PC-3 (cell line): ENCODE measurements at regions not wholly inside any gene's neighbourhood (a gene's known extent, or its start where the extent isn't known, plus 50 kb on each side); places are given as distances from the start of the nearest gene placed in this dataset.

Experiments used
- ATAC-seq: fragments of 200-7000 bp; cut with Tn5 transposase; 2 replicates; pipeline ENCODE4 v1.9.1; 2020; ENCODE audit warnings: mild to moderate bottlenecking, moderate library complexity
- BruUV-seq: library from RNA; stranded (reverse); fragments of 400-500 nt; replicated peaks from 2 replicates; lab custom pipeline; 2021; lab: Mats Ljungman, UMichigan
- CTCF ChIA-PET: fragments of 300-600 bp; sonication (Branson Sonifier 250); formaldehyde crosslinking; loops from one replicate; lab custom pipeline; 2022; ENCODE audit warnings: antibody characterized with exemption; lab: Charles Lee
- POLR2A ChIA-PET: fragments of 300-600 bp; sonication (Branson Sonifier 250); formaldehyde crosslinking; loops from one replicate; lab custom pipeline; 2022; ENCODE audit warnings: antibody characterized with exemption; ENCODE audit not compliant: unreplicated experiment; lab: Charles Lee
- DNase-seq: peaks from one replicate; pipeline ENCODE4 v3.0.0-alpha.2; 2015
- H2AFZ ChIP-seq: fragments of 300-600 bp; sonication (generic); 2 replicates; pipeline ENCODE4 v1.6.0; 2016; ENCODE audit warnings: antibody characterized with exemption, low read length
- H3F3A ChIP-seq: fragments of 300-600 bp; sonication (generic); one replicate; pipeline ENCODE4 v1.6.0; 2017; ENCODE audit warnings: antibody characterized with exemption, low read length, control low read depth, mild to moderate bottlenecking; ENCODE audit not compliant: unreplicated experiment
- H3K27ac ChIP-seq: fragments of 300-600 bp; sonication (generic); 2 replicates; pipeline ENCODE4 v1.5.1; 2016; ENCODE audit warnings: mild to moderate bottlenecking, low read length
- H3K27me3 ChIP-seq: fragments of 300-600 bp; sonication (generic); 2 replicates; pipeline ENCODE4 v1.6.1; 2016; ENCODE audit warnings: low read length, mixed read lengths
- H3K36me3 ChIP-seq: fragments of 300-600 bp; sonication (generic); 2 replicates; pipeline ENCODE4 v1.6.1; 2016; ENCODE audit warnings: low read depth, mixed run types, low read length, mixed read lengths
- H3K4me1 ChIP-seq: fragments of 300-600 bp; sonication (generic); 2 replicates; pipeline ENCODE4 v1.5.1; 2016; ENCODE audit warnings: low read length; ENCODE audit not compliant: insufficient read depth
- H3K4me2 ChIP-seq: fragments of 300-600 bp; sonication (generic); 2 replicates; pipeline ENCODE4 v1.6.0; 2016; ENCODE audit warnings: low read length
- H3K4me3 ChIP-seq: fragments of 300-600 bp; sonication (generic); 2 replicates; pipeline ENCODE4 v1.5.1; 2016; ENCODE audit warnings: mild to moderate bottlenecking, low read length, mixed read lengths
- H3K79me2 ChIP-seq: fragments of 300-600 bp; sonication (generic); 2 replicates; pipeline ENCODE4 v1.6.1; 2017; ENCODE audit warnings: low read length, mixed read lengths
- H3K9ac ChIP-seq: fragments of 300-600 bp; sonication (generic); 2 replicates; pipeline ENCODE4 v1.6.0; 2016; ENCODE audit warnings: mild to moderate bottlenecking, low read length
- H3K9me2 ChIP-seq: fragments of 300-600 bp; sonication (generic); replicated peaks from 2 replicates; pipeline ENCODE4 v1.6.1; 2016; ENCODE audit warnings: mixed run types, low read length, mixed read lengths
- H3K9me3 ChIP-seq: fragments of 300-600 bp; sonication (generic); 2 replicates; pipeline ENCODE4 v1.6.1; 2016; ENCODE audit warnings: low read length, mixed read lengths
- H4K20me1 ChIP-seq: fragments of 300-600 bp; sonication (generic); 2 replicates; pipeline ENCODE4 v1.6.1; 2016; ENCODE audit warnings: low read length, mixed read lengths
- CTCF ChIP-seq: fragments of 300-600 bp; sonication (generic); conservative IDR thresholded peaks from 2 replicates; pipeline ENCODE4 v1.5.1; 2017; ENCODE audit warnings: antibody characterized with exemption, low read depth, mild to moderate bottlenecking, low read length
- EZH2 ChIP-seq: fragments of 300-600 bp; sonication (generic); IDR thresholded peaks from one replicate; pipeline ENCODE4 v1.6.1; 2017; ENCODE audit warnings: antibody characterized with exemption, mild to moderate bottlenecking, low read length; ENCODE audit not compliant: unreplicated experiment
- EZH2phosphoT487 ChIP-seq: fragments of 300-600 bp; sonication (generic); IDR thresholded peaks from 2 replicates; pipeline ENCODE4 v1.6.1; 2018; ENCODE audit warnings: mild to moderate bottlenecking, antibody characterized with exemption, low read length, borderline replicate concordance
- intact Hi-C: fragments of 100-400 bp; cut with micrococcal nuclease; formaldehyde crosslinking; loops from 2 replicates; pipeline ENCODE4 v1.9.0; 2023

GRCh38 chr2:47230418-47230817, 54.1 kb upstream of the CALM2 start:
- Histone ChIP-seq H3K27ac (no peak overlapping the region), H3K9ac (no peak overlapping the region), H2AFZ (no peak overlapping the region), H3K27me3 (no peaks in the 10 kb centered on the region), H3K4me3 (no peak overlapping the region), H4K20me1 (no peaks in the 10 kb centered on the region), H3K4me2 (no peak overlapping the region), H3K36me3 (no peaks in the 10 kb centered on the region), H3K9me2 (no peaks in the 10 kb centered on the region), H3K79me2 (no peaks in the 10 kb centered on the region), H3K4me1 (peaks cover 16% of the 10 kb centered on the region), H3F3A (no peaks in the 10 kb centered on the region), H3K9me3 (no peaks in the 10 kb centered on the region)
- intact Hi-C loops = no loop called here
- no peak for TF ChIP-seq EZH2
- TF ChIP-seq CTCF = no peak
- TF ChIP-seq EZH2phosphoT487 = no peak
- POLR2A ChIA-PET = no interaction called here
- CTCF ChIA-PET = no interaction called here
- DNase-seq = no peak
- BruUV-seq = no TSS peak
- no peak for ATAC-seq

GRCh38 chr2:47227532-47228279, 51.4 kb upstream of the CALM2 start:
- CTCF ChIA-PET = no interaction called here

More at GRCh38 chr2:47227532-47228279, 51.4 kb upstream of the CALM2 start:
- H3K9me2 ChIP-seq = no peaks in the 10 kb centered on the region
- intact Hi-C loops = no loop called here
- H3K4me2 ChIP-seq = no peak overlapping the region
- no peaks in the 10 kb centered on the region for H3F3A ChIP-seq
- no peaks in the 10 kb centered on the region for H4K20me1 ChIP-seq
- peaks cover 16% of the 10 kb centered on the region for H3K4me1 ChIP-seq
- no peak overlapping the region for H3K27ac ChIP-seq
- BruUV-seq = no TSS peak
- H3K4me3 ChIP-seq = no peak overlapping the region
- no peaks in the 10 kb centered on the region for H3K79me2 ChIP-seq
- no peaks in the 10 kb centered on the region for H3K27me3 ChIP-seq
- TF ChIP-seq CTCF = no peak
- no peak for TF ChIP-seq EZH2
- TF ChIP-seq EZH2phosphoT487 = no peak
- H3K9me3 ChIP-seq = no peaks in the 10 kb centered on the region
- no peaks in the 10 kb centered on the region for H3K36me3 ChIP-seq
- DNase-seq = no peak
- no peak overlapping the region for H3K9ac ChIP-seq
- POLR2A ChIA-PET = no interaction called here
- ATAC-seq = no peak
- no peak overlapping the region for H2AFZ ChIP-seq
